HCT116 (cell line): ENCODE measurements at regions not wholly inside any gene's neighbourhood (a gene's known extent, or its start where the extent isn't known, plus 50 kb on each side); places are given as distances from the start of the nearest gene placed in this dataset.

Source experiments
- POLR2AphosphoS5 ChIP-seq: IDR thresholded peaks from 2 replicates; pipeline ENCODE4 v1.6.1; 2011; ENCODE audit warnings: mild to moderate bottlenecking, low read depth, low read length, moderate library complexity
- ZNF274 ChIP-seq: fragments of 200-500 bp; sonication (Bioruptor generic); IDR thresholded peaks from 2 replicates; pipeline ENCODE4 v1.6.1; 2014; ENCODE audit warnings: mild to moderate bottlenecking, low read depth, low read length, inconsistent platforms
- TF ChIP-seq, protein P1 (sequence below), 3 experiments: fragments of 200-600 bp in 1 of 3; sonication (generic) in 1 of 3; IDR thresholded peaks in 2 of 3; conservative IDR thresholded peaks in 1 of 3; 2 replicates each; pipeline ENCODE4 v1.5.1; 2012 to 2017; ENCODE audit warnings: low read depth in 2 of 3, low read length in 2 of 3, antibody characterized with exemption in 1 of 3, borderline replicate concordance in 1 of 3, control low read depth in 1 of 3, mild to moderate bottlenecking in 1 of 3, mixed read lengths in 1 of 3, mixed run types in 1 of 3, moderate library complexity in 1 of 3; ENCODE audit not compliant: insufficient read depth in 1 of 3
- TF ChIP-seq, protein P2 (sequence below): IDR thresholded peaks from 2 replicates; pipeline ENCODE4 v1.6.1; 2012; ENCODE audit warnings: low read depth

DNA sequence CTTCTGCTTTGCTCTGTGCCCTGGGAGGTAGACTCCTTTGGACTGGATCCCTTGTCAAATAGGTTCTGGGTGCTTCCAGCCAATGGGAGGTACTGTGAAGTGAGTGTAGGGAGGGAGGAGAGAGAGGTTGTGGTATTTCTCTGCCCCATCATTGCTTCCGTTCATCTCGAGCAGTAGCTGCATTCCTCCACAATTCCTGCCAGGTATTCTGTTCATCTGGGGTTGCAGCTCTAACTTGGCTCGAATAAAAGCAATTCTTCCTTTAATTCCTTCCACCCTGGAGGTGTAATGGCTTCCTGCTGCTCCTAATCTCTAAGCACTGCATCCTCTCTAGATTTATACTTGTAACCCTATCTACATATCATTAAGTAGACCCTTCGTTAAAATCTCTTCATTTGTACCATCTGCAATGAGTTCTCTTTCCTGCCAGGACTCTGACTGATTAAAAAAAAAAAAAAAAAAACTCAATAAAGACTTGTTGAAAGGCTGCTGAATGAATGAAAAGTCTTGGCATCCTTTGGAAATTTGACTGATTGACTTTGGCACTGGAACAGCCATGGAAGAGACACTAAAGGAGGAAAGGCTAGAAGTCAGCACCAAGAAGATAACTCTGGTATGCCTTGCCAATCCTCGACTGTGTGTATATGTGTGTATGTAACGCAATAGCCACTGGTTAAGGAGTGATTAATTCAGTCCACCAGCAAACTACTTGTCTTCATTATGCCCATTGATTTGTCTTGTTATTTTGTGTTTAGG is 616.9 kb upstream of the SOX9 start:
- TF ChIP-seq, protein P1, sequence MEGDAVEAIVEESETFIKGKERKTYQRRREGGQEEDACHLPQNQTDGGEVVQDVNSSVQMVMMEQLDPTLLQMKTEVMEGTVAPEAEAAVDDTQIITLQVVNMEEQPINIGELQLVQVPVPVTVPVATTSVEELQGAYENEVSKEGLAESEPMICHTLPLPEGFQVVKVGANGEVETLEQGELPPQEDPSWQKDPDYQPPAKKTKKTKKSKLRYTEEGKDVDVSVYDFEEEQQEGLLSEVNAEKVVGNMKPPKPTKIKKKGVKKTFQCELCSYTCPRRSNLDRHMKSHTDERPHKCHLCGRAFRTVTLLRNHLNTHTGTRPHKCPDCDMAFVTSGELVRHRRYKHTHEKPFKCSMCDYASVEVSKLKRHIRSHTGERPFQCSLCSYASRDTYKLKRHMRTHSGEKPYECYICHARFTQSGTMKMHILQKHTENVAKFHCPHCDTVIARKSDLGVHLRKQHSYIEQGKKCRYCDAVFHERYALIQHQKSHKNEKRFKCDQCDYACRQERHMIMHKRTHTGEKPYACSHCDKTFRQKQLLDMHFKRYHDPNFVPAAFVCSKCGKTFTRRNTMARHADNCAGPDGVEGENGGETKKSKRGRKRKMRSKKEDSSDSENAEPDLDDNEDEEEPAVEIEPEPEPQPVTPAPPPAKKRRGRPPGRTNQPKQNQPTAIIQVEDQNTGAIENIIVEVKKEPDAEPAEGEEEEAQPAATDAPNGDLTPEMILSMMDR (IDR thresholded peaks at IDR 0.05 in 2 of 3, conservative IDR thresholded peaks at IDR 0.05 in 1 of 3; ENCODE audit: borderline replicate concordance in 1 of 3, insufficient read depth in 1 of 3, low read depth in 2 of 3, low read length in 2 of 3) = no peak
- TF ChIP-seq POLR2AphosphoS5 (no peak), ZNF274 (no peak)
- TF ChIP-seq, protein P2, sequence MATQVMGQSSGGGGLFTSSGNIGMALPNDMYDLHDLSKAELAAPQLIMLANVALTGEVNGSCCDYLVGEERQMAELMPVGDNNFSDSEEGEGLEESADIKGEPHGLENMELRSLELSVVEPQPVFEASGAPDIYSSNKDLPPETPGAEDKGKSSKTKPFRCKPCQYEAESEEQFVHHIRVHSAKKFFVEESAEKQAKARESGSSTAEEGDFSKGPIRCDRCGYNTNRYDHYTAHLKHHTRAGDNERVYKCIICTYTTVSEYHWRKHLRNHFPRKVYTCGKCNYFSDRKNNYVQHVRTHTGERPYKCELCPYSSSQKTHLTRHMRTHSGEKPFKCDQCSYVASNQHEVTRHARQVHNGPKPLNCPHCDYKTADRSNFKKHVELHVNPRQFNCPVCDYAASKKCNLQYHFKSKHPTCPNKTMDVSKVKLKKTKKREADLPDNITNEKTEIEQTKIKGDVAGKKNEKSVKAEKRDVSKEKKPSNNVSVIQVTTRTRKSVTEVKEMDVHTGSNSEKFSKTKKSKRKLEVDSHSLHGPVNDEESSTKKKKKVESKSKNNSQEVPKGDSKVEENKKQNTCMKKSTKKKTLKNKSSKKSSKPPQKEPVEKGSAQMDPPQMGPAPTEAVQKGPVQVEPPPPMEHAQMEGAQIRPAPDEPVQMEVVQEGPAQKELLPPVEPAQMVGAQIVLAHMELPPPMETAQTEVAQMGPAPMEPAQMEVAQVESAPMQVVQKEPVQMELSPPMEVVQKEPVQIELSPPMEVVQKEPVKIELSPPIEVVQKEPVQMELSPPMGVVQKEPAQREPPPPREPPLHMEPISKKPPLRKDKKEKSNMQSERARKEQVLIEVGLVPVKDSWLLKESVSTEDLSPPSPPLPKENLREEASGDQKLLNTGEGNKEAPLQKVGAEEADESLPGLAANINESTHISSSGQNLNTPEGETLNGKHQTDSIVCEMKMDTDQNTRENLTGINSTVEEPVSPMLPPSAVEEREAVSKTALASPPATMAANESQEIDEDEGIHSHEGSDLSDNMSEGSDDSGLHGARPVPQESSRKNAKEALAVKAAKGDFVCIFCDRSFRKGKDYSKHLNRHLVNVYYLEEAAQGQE = no peak
